Endothelial cell of umbilical vein (primary cell): ENCODE measurements at regions not wholly inside any gene's neighbourhood (a gene's known extent, or its start where the extent isn't known, plus 50 kb on each side); places are given as distances from the start of the nearest gene placed in this dataset.

ENCODE experiments used
- BruUV-seq: library from RNA; stranded (reverse); fragments of 400-500 nt; replicated peaks from 2 replicates; lab custom pipeline; 2021; lab: Mats Ljungman, UMichigan
- CTCF ChIA-PET: fragments of 300-600, 350-600 bp; sonication (Branson Sonifier 250); formaldehyde crosslinking; loops from one replicate; lab custom pipeline; 2021; ENCODE audit warnings: antibody characterized with exemption, inconsistent platforms; lab: Charles Lee
- POLR2A ChIA-PET: fragments of 300-600, 350-600 bp; sonication (Branson Sonifier 250); formaldehyde crosslinking; loops from one replicate; lab custom pipeline; 2021; ENCODE audit warnings: antibody characterized with exemption, inconsistent platforms; lab: Charles Lee
- DNase-seq: peaks from one replicate; pipeline ENCODE4 v3.0.0-alpha.2; 2011; ENCODE audit warnings: low read depth, low spot score
- FAIRE-seq: peaks from 2 replicates; lab custom pipeline; 2011; peaks lifted over from hg19 to GRCh38; lab: Jason Lieb, UNC
- H2AFZ ChIP-seq: 2 replicates; pipeline ENCODE4 v1.6.0; 2012; ENCODE audit warnings: low read depth, low read length, control low read depth, inconsistent platforms
- H3K27ac ChIP-seq: 2 replicates; pipeline ENCODE4 v1.5.1; 2011; ENCODE audit warnings: low read depth, mild to moderate bottlenecking, control low read depth, low read length, moderate library complexity; ENCODE audit not compliant: insufficient read depth
- H3K27me3 ChIP-seq, 2 experiments: 2 replicates each; pipeline versions ENCODE4 v1.6.0 to v1.6.1; 2011; ENCODE audit warnings: low read length in 2 of 2, mixed read lengths in 1 of 2; ENCODE audit not compliant: control insufficient read depth in 2 of 2, insufficient read depth in 2 of 2
- H3K36me3 ChIP-seq, 2 experiments: 2 replicates in 1 of 2; 3 replicates in 1 of 2; pipeline ENCODE4 v1.5.1; 2011; ENCODE audit warnings: low read length in 2 of 2, mild to moderate bottlenecking in 1 of 2, moderate library complexity in 1 of 2; ENCODE audit not compliant: control insufficient read depth in 2 of 2, insufficient read depth in 2 of 2; ENCODE audit errors: extremely low read depth in 1 of 2
- H3K4me1 ChIP-seq: 3 replicates; pipeline ENCODE4 v1.5.1; 2011; ENCODE audit warnings: mild to moderate bottlenecking, low read length; ENCODE audit not compliant: control insufficient read depth, insufficient read depth; ENCODE audit errors: extremely low read depth
- H3K4me2 ChIP-seq: 2 replicates; pipeline ENCODE4 v1.6.1; 2011; ENCODE audit warnings: low read length, control low read depth, mixed read lengths; ENCODE audit not compliant: insufficient read depth
- H3K4me3 ChIP-seq, 3 experiments: fragments of 200-600 bp in 1 of 3; sonication (generic), shearing (Covaris generic) in 1 of 3; replicated peaks in 1 of 3; 2 replicates each; pipeline ENCODE4 v1.5.1; 2011 to 2016; ENCODE audit warnings: control low read depth in 3 of 3, low read length in 3 of 3, mild to moderate bottlenecking in 2 of 3, inconsistent platforms in 1 of 3, low read depth in 1 of 3, moderate library complexity in 1 of 3; ENCODE audit not compliant: insufficient read depth in 1 of 3
- H3K79me2 ChIP-seq: 2 replicates; pipeline ENCODE4 v1.6.0; 2012; ENCODE audit warnings: low read length, inconsistent platforms; ENCODE audit not compliant: control insufficient read depth, insufficient read depth
- H3K9ac ChIP-seq: replicated peaks from 2 replicates; pipeline ENCODE3; 2011; ENCODE audit warnings: low read length, control low read depth; ENCODE audit not compliant: insufficient read depth; ENCODE audit errors: extremely low read depth
- H3K9me1 ChIP-seq: replicated peaks from 3 replicates; pipeline ENCODE4 v1.6.0; 2011; ENCODE audit warnings: mild to moderate bottlenecking, low read length; ENCODE audit not compliant: control insufficient read depth, insufficient read depth; ENCODE audit errors: extremely low read depth
- H3K9me3 ChIP-seq: replicated peaks from 2 replicates; pipeline ENCODE4 v1.5.1; 2012; ENCODE audit warnings: low read length, inconsistent platforms; ENCODE audit not compliant: control insufficient read depth, insufficient read depth
- H4K20me1 ChIP-seq: replicated peaks from 2 replicates; pipeline ENCODE3; 2011; ENCODE audit warnings: mild to moderate bottlenecking, low read length; ENCODE audit not compliant: control insufficient read depth, insufficient read depth; ENCODE audit errors: extremely low read depth
- EZH2 ChIP-seq: IDR thresholded peaks from 2 replicates; pipeline ENCODE4 v1.6.1; 2012; ENCODE audit warnings: borderline replicate concordance, low read depth, mild to moderate bottlenecking, moderate library complexity, low read length, inconsistent platforms; ENCODE audit not compliant: severe bottlenecking
- FOS ChIP-seq: IDR thresholded peaks from 2 replicates; pipeline ENCODE4 v1.6.1; 2011; ENCODE audit warnings: mild to moderate bottlenecking, low read length, moderate library complexity, borderline replicate concordance; ENCODE audit not compliant: insufficient read depth
- GATA2 ChIP-seq: IDR thresholded peaks from 2 replicates; pipeline ENCODE4 v1.7.0; 2011; ENCODE audit warnings: low read depth, mild to moderate bottlenecking, moderate library complexity, mixed read lengths, low read length; ENCODE audit not compliant: insufficient read length, insufficient read depth
- JUN ChIP-seq: IDR thresholded peaks from 2 replicates; pipeline ENCODE4 v1.6.1; 2011; ENCODE audit warnings: borderline replicate concordance, low read depth; ENCODE audit not compliant: insufficient read length, insufficient read depth
- MYC ChIP-seq: IDR thresholded peaks from one replicate; pipeline ENCODE4 v1.6.1; 2011; ENCODE audit warnings: mild to moderate bottlenecking, low read depth, low read length
- POLR2A ChIP-seq: IDR thresholded peaks from 2 replicates; pipeline ENCODE4 v1.6.1; 2012; ENCODE audit warnings: low read depth, mild to moderate bottlenecking, control low read depth, low read length
- POLR2AphosphoS5 ChIP-seq: IDR thresholded peaks from 2 replicates; pipeline ENCODE4 v1.6.1; 2012; ENCODE audit warnings: low read depth, mild to moderate bottlenecking, control low read depth, low read length, moderate library complexity; ENCODE audit not compliant: insufficient read depth
- dilution Hi-C: fragments of 300-500 bp; cut with MboI; formaldehyde crosslinking; loops from one replicate; pipeline ENCODE4 v1.15.0; 2019; ENCODE audit warnings: low sequenced_read_pairs; ENCODE audit not compliant: extremely low pct_ligation_motif_present
- intact Hi-C: fragments of 100-400 bp; cut with micrococcal nuclease; formaldehyde crosslinking; loops from one replicate; pipeline ENCODE4 v1.10.0; 2022
- TF ChIP-seq, protein P1 (sequence below): IDR thresholded peaks from 2 replicates; pipeline ENCODE4 v1.6.1; 2011; ENCODE audit not compliant: insufficient read depth, insufficient read length
- TF ChIP-seq, protein P2 (sequence below), 2 donors: IDR thresholded peaks; 1 replicate in 1 of 2; 2 replicates in 1 of 2; pipeline ENCODE4 v1.5.1; 2011; ENCODE audit warnings: low read length in 2 of 2, mild to moderate bottlenecking in 2 of 2, moderate library complexity in 2 of 2, control low read depth in 1 of 2, inconsistent platforms in 1 of 2, low read depth in 1 of 2; ENCODE audit not compliant: insufficient read depth in 1 of 2; ENCODE audit errors: extremely low read depth in 1 of 2

DNA sequence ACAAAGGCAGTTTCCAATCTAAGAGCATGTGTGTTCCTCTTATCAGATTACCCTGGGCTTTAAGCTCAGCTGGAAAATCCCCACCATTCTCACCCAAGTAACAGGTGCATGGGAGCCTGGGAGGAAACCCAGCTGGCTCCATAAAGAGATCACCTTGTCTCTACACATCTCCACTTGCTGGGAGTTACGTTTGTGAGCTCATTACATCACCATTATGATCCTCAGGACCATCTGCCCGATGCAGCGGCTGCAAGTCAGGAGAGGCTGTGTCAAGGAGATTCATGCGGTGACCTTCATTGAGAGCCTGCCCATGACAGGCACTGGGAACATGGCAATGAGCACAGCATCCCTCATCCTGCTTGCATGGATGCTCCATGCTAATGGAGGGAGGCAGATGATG, 618.0 kb downstream of the NPHP4 start:
- TF ChIP-seq POLR2A (no peak), JUN (no peak)
- TF ChIP-seq, protein P1, sequence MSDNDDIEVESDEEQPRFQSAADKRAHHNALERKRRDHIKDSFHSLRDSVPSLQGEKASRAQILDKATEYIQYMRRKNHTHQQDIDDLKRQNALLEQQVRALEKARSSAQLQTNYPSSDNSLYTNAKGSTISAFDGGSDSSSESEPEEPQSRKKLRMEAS, result no peak
- no peak overlapping the region for H3K4me2 ChIP-seq
- no peak overlapping the region for H2AFZ ChIP-seq
- H3K9me3 ChIP-seq, result peaks cover 11% of the 10 kb centered on the region
- H3K27me3 ChIP-seq, result no peaks in the 10 kb centered on the region
- dilution Hi-C loops (no loop called here), intact Hi-C loops (no loop called here)
- no peaks in the 10 kb centered on the region for H3K4me1 ChIP-seq
- no peaks in the 10 kb centered on the region for H3K36me3 ChIP-seq
- ChIA-PET POLR2A (no interaction called here), CTCF (no interaction called here)
- H3K9ac ChIP-seq, result no peak overlapping the region
- DNase-seq (no peak), FAIRE-seq (no peak)
- no peak overlapping the region for H3K27ac ChIP-seq
- no peaks in the 10 kb centered on the region for H4K20me1 ChIP-seq
- H3K79me2 ChIP-seq, result no peaks in the 10 kb centered on the region
- no TSS peak for BruUV-seq
- H3K9me1 ChIP-seq, result no peaks in the 10 kb centered on the region
- H3K4me3 ChIP-seq, result no peak overlapping the region

DNA sequence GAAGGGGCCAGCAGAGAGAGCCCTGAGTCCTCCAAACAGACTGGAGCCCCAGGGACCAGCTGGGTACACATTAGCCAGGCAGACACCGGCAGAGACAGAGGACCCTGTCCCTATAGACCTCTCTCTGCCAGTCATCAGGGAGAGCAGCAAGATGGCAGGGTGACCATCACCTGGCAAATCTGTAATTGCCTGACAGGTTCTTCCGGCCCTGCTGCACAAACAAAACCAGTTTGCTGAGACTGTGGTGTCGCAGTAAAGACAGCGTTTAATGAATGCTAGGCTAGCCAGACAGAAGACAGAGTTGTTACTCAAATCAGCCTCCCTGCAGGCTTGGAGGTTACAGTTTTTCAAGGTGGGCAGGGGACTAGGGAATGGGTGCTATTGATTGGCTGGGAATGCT, 618.9 kb downstream of the NPHP4 start:
- H3K4me1 ChIP-seq, result no peaks in the 10 kb centered on the region
- FAIRE-seq, result no peak
- no peak overlapping the region for H3K4me3 ChIP-seq
- TF ChIP-seq FOS, result no peak
- TF ChIP-seq, protein P1, result no peak
- no peak for TF ChIP-seq POLR2AphosphoS5
- no peak for TF ChIP-seq GATA2
- TF ChIP-seq, protein P2, sequence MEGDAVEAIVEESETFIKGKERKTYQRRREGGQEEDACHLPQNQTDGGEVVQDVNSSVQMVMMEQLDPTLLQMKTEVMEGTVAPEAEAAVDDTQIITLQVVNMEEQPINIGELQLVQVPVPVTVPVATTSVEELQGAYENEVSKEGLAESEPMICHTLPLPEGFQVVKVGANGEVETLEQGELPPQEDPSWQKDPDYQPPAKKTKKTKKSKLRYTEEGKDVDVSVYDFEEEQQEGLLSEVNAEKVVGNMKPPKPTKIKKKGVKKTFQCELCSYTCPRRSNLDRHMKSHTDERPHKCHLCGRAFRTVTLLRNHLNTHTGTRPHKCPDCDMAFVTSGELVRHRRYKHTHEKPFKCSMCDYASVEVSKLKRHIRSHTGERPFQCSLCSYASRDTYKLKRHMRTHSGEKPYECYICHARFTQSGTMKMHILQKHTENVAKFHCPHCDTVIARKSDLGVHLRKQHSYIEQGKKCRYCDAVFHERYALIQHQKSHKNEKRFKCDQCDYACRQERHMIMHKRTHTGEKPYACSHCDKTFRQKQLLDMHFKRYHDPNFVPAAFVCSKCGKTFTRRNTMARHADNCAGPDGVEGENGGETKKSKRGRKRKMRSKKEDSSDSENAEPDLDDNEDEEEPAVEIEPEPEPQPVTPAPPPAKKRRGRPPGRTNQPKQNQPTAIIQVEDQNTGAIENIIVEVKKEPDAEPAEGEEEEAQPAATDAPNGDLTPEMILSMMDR (IDR thresholded peaks at IDR 0.05; ENCODE audit: extremely low read depth in 1 of 2, insufficient read depth in 1 of 2, low read depth in 1 of 2, low read length in 2 of 2), result no peak
- no peak for TF ChIP-seq JUN
- no peak for TF ChIP-seq POLR2A
- TF ChIP-seq EZH2, result no peak
- no peak for TF ChIP-seq MYC
- no peaks in the 10 kb centered on the region for H3K79me2 ChIP-seq
- H3K27me3 ChIP-seq, result no peaks in the 10 kb centered on the region
- ChIA-PET CTCF (no interaction called here), POLR2A (no interaction called here)
- intact Hi-C loops, result no loop called here
- dilution Hi-C loops, result no loop called here
- no peak overlapping the region for H3K27ac ChIP-seq
- no peak overlapping the region for H3K4me2 ChIP-seq
- H3K9ac ChIP-seq, result no peak overlapping the region
- no peaks in the 10 kb centered on the region for H3K36me3 ChIP-seq
- no peaks in the 10 kb centered on the region for H3K9me1 ChIP-seq
- no peak overlapping the region for H2AFZ ChIP-seq
- no TSS peak for BruUV-seq
- H4K20me1 ChIP-seq, result no peaks in the 10 kb centered on the region
- DNase-seq, result no peak
- H3K9me3 ChIP-seq, result peaks cover 11% of the 10 kb centered on the region
